SJCRH30 (cell line): ENCODE measurements at regions not wholly inside any gene's neighbourhood (a gene's known extent, or its start where the extent isn't known, plus 50 kb on each side); places are given as distances from the start of the nearest gene placed in this dataset.
"Not testable (repeated sequence)": the region's sequence is repeated elsewhere in the genome, so short reads cannot be mapped to it uniquely, and the experiment has no call there.

Experiments
- DNase-seq, 2 experiments: peaks; one replicate each; pipeline ENCODE4 v3.0.0-alpha.2; 2015 to 2020
- H3K27ac ChIP-seq: fragments of 250-450 bp; sonication (Bioruptor Pico); 2 replicates; pipeline ENCODE4 v1.5.1; 2020; ENCODE audit warnings: mild to moderate bottlenecking, moderate library complexity
- H3K27me3 ChIP-seq: fragments of 250-450 bp; sonication (Bioruptor Pico); 2 replicates; pipeline ENCODE4 v1.5.1; 2020; ENCODE audit warnings: mild to moderate bottlenecking, moderate library complexity
- H3K36me3 ChIP-seq: fragments of 250-450 bp; sonication (Bioruptor Pico); 2 replicates; pipeline ENCODE4 v1.5.1; 2020; ENCODE audit warnings: mild to moderate bottlenecking, moderate library complexity
- H3K4me1 ChIP-seq: fragments of 250-450 bp; sonication (Bioruptor Pico); 2 replicates; pipeline ENCODE4 v1.5.1; 2020; ENCODE audit warnings: mild to moderate bottlenecking, moderate library complexity
- H3K4me3 ChIP-seq: fragments of 250-450 bp; sonication (Bioruptor Pico); 2 replicates; pipeline ENCODE4 v1.5.1; 2020; ENCODE audit warnings: mild to moderate bottlenecking, moderate library complexity
- H3K9me3 ChIP-seq: fragments of 250-450 bp; sonication (Bioruptor Pico); replicated peaks from 2 replicates; pipeline ENCODE4 v1.5.1; 2020; ENCODE audit warnings: mild to moderate bottlenecking, moderate library complexity

GRCh38 chr2:111375320-111375883, 254.7 kb downstream of the BCL2L11 start:
- not testable (repeated sequence) for H3K27ac ChIP-seq, H3K9me3 ChIP-seq, DNase-seq, H3K36me3 ChIP-seq, H3K4me3 ChIP-seq, H3K27me3 ChIP-seq, H3K4me1 ChIP-seq

GRCh38 chr2:111376272-111376970, 255.7 kb downstream of the BCL2L11 start:
- not testable (repeated sequence) for H3K36me3 ChIP-seq, DNase-seq, H3K27me3 ChIP-seq, H3K4me3 ChIP-seq, H3K9me3 ChIP-seq, H3K27ac ChIP-seq, H3K4me1 ChIP-seq

GRCh38 chr2:111376971-111377352, 256.2 kb downstream of the BCL2L11 start:
- H3K27me3 ChIP-seq, H3K9me3 ChIP-seq, H3K4me3 ChIP-seq, H3K36me3 ChIP-seq, H3K4me1 ChIP-seq, H3K27ac ChIP-seq: not testable (repeated sequence)
- peak; percentile 47 to 72 for DNase-seq

GRCh38 chr2:111377386-111377959, 256.8 kb downstream of the BCL2L11 start:
- not testable (repeated sequence) for H3K4me1 ChIP-seq, DNase-seq, H3K36me3 ChIP-seq, H3K4me3 ChIP-seq, H3K27ac ChIP-seq, H3K27me3 ChIP-seq, H3K9me3 ChIP-seq

- not testable (repeated sequence) for H3K36me3 ChIP-seq, DNase-seq, H3K27ac ChIP-seq, H3K9me3 ChIP-seq, H3K4me1 ChIP-seq, H3K4me3 ChIP-seq, H3K27me3 ChIP-seq
Measured at GRCh38 chr2:111378348-111378747, 257.6 kb downstream of the BCL2L11 start.

GRCh38 chr2:111380733-111381439, 260.2 kb downstream of the BCL2L11 start:
- not testable (repeated sequence) for H3K36me3 ChIP-seq, H3K9me3 ChIP-seq, H3K27ac ChIP-seq, H3K4me1 ChIP-seq, DNase-seq, H3K27me3 ChIP-seq, H3K4me3 ChIP-seq

- H3K27me3 ChIP-seq: not testable (repeated sequence)
Measured at GRCh38 chr2:111381530-111382306, 261.0 kb downstream of the BCL2L11 start.

GRCh38 chr2:111382507-111382906, 261.8 kb downstream of the BCL2L11 start:
- H3K27ac ChIP-seq, H3K27me3 ChIP-seq, H3K4me1 ChIP-seq, DNase-seq, H3K4me3 ChIP-seq, H3K36me3 ChIP-seq, H3K9me3 ChIP-seq: not testable (repeated sequence)

More at GRCh38 chr2:111381530-111382306, 261.0 kb downstream of the BCL2L11 start:
- DNase-seq, H3K36me3 ChIP-seq, H3K9me3 ChIP-seq, H3K4me1 ChIP-seq, H3K4me3 ChIP-seq, H3K27ac ChIP-seq: not testable (repeated sequence)

- H3K9me3 ChIP-seq, H3K27ac ChIP-seq, DNase-seq, H3K36me3 ChIP-seq, H3K4me3 ChIP-seq, H3K27me3 ChIP-seq, H3K4me1 ChIP-seq: not testable (repeated sequence)
Measured at GRCh38 chr2:111383311-111383710, 262.6 kb downstream of the BCL2L11 start.

GRCh38 chr2:111385226-111385957, 264.7 kb downstream of the BCL2L11 start:
- not testable (repeated sequence) for DNase-seq, H3K9me3 ChIP-seq, H3K27ac ChIP-seq, H3K36me3 ChIP-seq, H3K27me3 ChIP-seq, H3K4me3 ChIP-seq, H3K4me1 ChIP-seq

- H3K4me3 ChIP-seq, H3K9me3 ChIP-seq, H3K4me1 ChIP-seq, DNase-seq, H3K36me3 ChIP-seq, H3K27ac ChIP-seq, H3K27me3 ChIP-seq: not testable (repeated sequence)
Measured at GRCh38 chr2:111390605-111391004, 269.9 kb downstream of the BCL2L11 start.

GRCh38 chr2:111395350-111396128, 274.8 kb downstream of the BCL2L11 start:
- H3K9me3 ChIP-seq, H3K4me3 ChIP-seq, H3K27ac ChIP-seq, DNase-seq, H3K4me1 ChIP-seq, H3K36me3 ChIP-seq, H3K27me3 ChIP-seq: not testable (repeated sequence)

GRCh38 chr2:111400598-111401253, 280.0 kb downstream of the BCL2L11 start:
- not testable (repeated sequence) for H3K27ac ChIP-seq, H3K4me3 ChIP-seq, H3K36me3 ChIP-seq, H3K27me3 ChIP-seq, DNase-seq, H3K9me3 ChIP-seq, H3K4me1 ChIP-seq
